HCT116 (cell line): ENCODE measurements at regions not wholly inside any gene's neighbourhood (a gene's known extent, or its start where the extent isn't known, plus 50 kb on each side); places are given as distances from the start of the nearest gene placed in this dataset.

Experiments used
- ATAC-seq: fragments of 200-7000 bp; cut with Tn5 transposase; 2 replicates; pipeline ENCODE4 v1.9.1; 2020; ENCODE audit warnings: mild to moderate bottlenecking, moderate library complexity
- BruUV-seq: library from RNA; stranded (reverse); fragments of 400-500 nt; replicated peaks from 2 replicates; lab custom pipeline; 2021; lab: Mats Ljungman, UMichigan
- CTCF ChIA-PET: fragments of 300-600 bp; sonication (Branson Sonifier 250); formaldehyde crosslinking; loops from one replicate; lab custom pipeline; 2021; ENCODE audit warnings: antibody characterized with exemption; lab: Charles Lee
- POLR2A ChIA-PET: fragments of 300-600, 350-600 bp; sonication (Branson Sonifier 250); formaldehyde crosslinking; loops from one replicate; lab custom pipeline; 2021; ENCODE audit warnings: antibody characterized with exemption; lab: Charles Lee
- RAD21 ChIA-PET, 2 experiments: fragments of 300-600 bp; sonication (Branson Sonifier 250); formaldehyde crosslinking; loops; one replicate each; lab custom pipeline; 2023; ENCODE audit warnings: low total read pairs in 2 of 2; ENCODE audit not compliant: uncharacterized antibody in 2 of 2, unreplicated experiment in 2 of 2, low non-redundant PET in 1 of 2; lab: Charles Lee
- DNase-seq: peaks from one replicate; pipeline ENCODE4 v3.0.0-alpha.2; 2010; ENCODE audit warnings: low read depth, low spot score
- H2AFZ ChIP-seq: fragments of 200-600 bp; shearing (Covaris generic), sonication (generic); 2 replicates; pipeline ENCODE4 v1.6.1; 2017; ENCODE audit warnings: low read depth, mixed run types, mixed read lengths, antibody characterized with exemption, low read length; ENCODE audit not compliant: poor library complexity, severe bottlenecking
- H3K27ac ChIP-seq: 2 replicates; pipeline ENCODE4 v1.5.1; 2012; ENCODE audit warnings: low read depth, low read length
- H3K27me3 ChIP-seq: fragments of 200-600 bp; sonication (generic); 2 replicates; pipeline ENCODE4 v1.6.1; 2016; ENCODE audit warnings: mixed run types, low read length, mixed read lengths; ENCODE audit not compliant: insufficient read depth
- H3K36me3 ChIP-seq, 2 experiments: fragments of 200-500 bp in 1 of 2; fragments of 200-600 bp in 1 of 2; sonication (Bioruptor generic) in 1 of 2; sonication (generic) in 1 of 2; 2 replicates each; pipeline versions ENCODE4 v1.5.1 to v1.6.1; 2014 to 2016; ENCODE audit warnings: low read length in 2 of 2, inconsistent platforms in 1 of 2, mixed read lengths in 1 of 2, mixed run types in 1 of 2; ENCODE audit not compliant: insufficient read depth in 2 of 2, control insufficient read depth in 1 of 2
- H3K4me1 ChIP-seq, 2 experiments: fragments of 200-600 bp in 1 of 2; sonication (generic) in 1 of 2; 2 replicates each; pipeline versions ENCODE4 v1.5.1 to v1.6.1; 2012 to 2017; ENCODE audit warnings: low read length in 2 of 2, inconsistent platforms in 1 of 2, mild to moderate bottlenecking in 1 of 2, mixed read lengths in 1 of 2, mixed run types in 1 of 2, moderate library complexity in 1 of 2; ENCODE audit not compliant: insufficient read depth in 2 of 2, control insufficient read depth in 1 of 2
- H3K4me2 ChIP-seq: fragments of 200-600 bp; sonication (generic); 2 replicates; pipeline ENCODE4 v1.6.1; 2017; ENCODE audit warnings: mixed run types, low read length, mixed read lengths
- H3K4me3 ChIP-seq, 2 experiments: fragments of 200-600 bp in 1 of 2; sonication (generic) in 1 of 2; replicated peaks in 1 of 2; 2 replicates each; pipeline ENCODE4 v1.5.1; 2011 to 2016; ENCODE audit warnings: low read length in 2 of 2, control low read depth in 1 of 2, low read depth in 1 of 2, mild to moderate bottlenecking in 1 of 2, mixed read lengths in 1 of 2, mixed run types in 1 of 2
- H3K79me2 ChIP-seq: fragments of 200-600 bp; sonication (generic); 2 replicates; pipeline ENCODE4 v1.6.1; 2017; ENCODE audit warnings: mild to moderate bottlenecking, mixed run types, low read length, moderate library complexity, mixed read lengths; ENCODE audit not compliant: insufficient read depth
- H3K9ac ChIP-seq: fragments of 200-600 bp; sonication (generic); 2 replicates; pipeline ENCODE4 v1.6.1; 2016; ENCODE audit warnings: low read length, mixed read lengths
- H3K9me2 ChIP-seq: fragments of 200-600 bp; sonication (generic), shearing (Covaris generic); 2 replicates; pipeline ENCODE4 v1.6.1; 2017; ENCODE audit warnings: mixed run types, mild to moderate bottlenecking, moderate library complexity; ENCODE audit not compliant: insufficient read depth
- H3K9me3 ChIP-seq, 2 experiments: fragments of 200-500 bp in 1 of 2; fragments of 200-600 bp in 1 of 2; sonication (Bioruptor generic) in 1 of 2; sonication (generic) in 1 of 2; 2 replicates each; pipeline ENCODE4 v1.6.1; 2014 to 2017; ENCODE audit warnings: low read length in 2 of 2, mixed read lengths in 2 of 2, inconsistent platforms in 1 of 2, low read depth in 1 of 2, mild to moderate bottlenecking in 1 of 2, mixed run types in 1 of 2, moderate library complexity in 1 of 2; ENCODE audit not compliant: control insufficient read depth in 1 of 2, insufficient read depth in 1 of 2
- H4K20me1 ChIP-seq: fragments of 200-600 bp; sonication (generic), shearing (Covaris generic); 2 replicates; pipeline ENCODE4 v1.6.1; 2017; ENCODE audit warnings: mixed run types, mild to moderate bottlenecking, moderate library complexity; ENCODE audit not compliant: insufficient read depth
- CEBPB ChIP-seq: IDR thresholded peaks from 2 replicates; pipeline ENCODE4 v1.6.1; 2012; ENCODE audit warnings: low read depth
- EGR1 ChIP-seq: IDR thresholded peaks from 2 replicates; pipeline ENCODE4 v1.6.1; 2012; ENCODE audit warnings: low read depth
- EZH2 ChIP-seq: fragments of 200-600 bp; sonication (generic); IDR thresholded peaks from 2 replicates; pipeline ENCODE4 v1.6.1; 2017; ENCODE audit warnings: antibody characterized with exemption, mixed run types
- EZH2phosphoT487 ChIP-seq: fragments of 200-600 bp; IDR thresholded peaks from 2 replicates; pipeline ENCODE4 v1.6.1; 2018; ENCODE audit warnings: antibody characterized with exemption, borderline replicate concordance
- FOSL1 ChIP-seq: IDR thresholded peaks from 2 replicates; pipeline ENCODE4 v1.6.1; 2012; ENCODE audit warnings: low read depth
- POLR2AphosphoS5 ChIP-seq: IDR thresholded peaks from 2 replicates; pipeline ENCODE4 v1.6.1; 2011; ENCODE audit warnings: mild to moderate bottlenecking, low read depth, low read length, moderate library complexity
- RAD21 ChIP-seq: IDR thresholded peaks from 2 replicates; pipeline ENCODE4 v1.6.1; 2012; ENCODE audit warnings: low read depth, mild to moderate bottlenecking
- SIN3A ChIP-seq: IDR thresholded peaks from 2 replicates; pipeline ENCODE4 v1.6.1; 2012; ENCODE audit warnings: low read depth
- SP1 ChIP-seq: IDR thresholded peaks from 2 replicates; pipeline ENCODE4 v1.6.1; 2012; ENCODE audit warnings: low read depth
- YY1 ChIP-seq: IDR thresholded peaks from 2 replicates; pipeline ENCODE4 v1.6.1; 2011; ENCODE audit warnings: low read length, low read depth, moderate library complexity, mild to moderate bottlenecking; ENCODE audit not compliant: insufficient replicate concordance; ENCODE audit errors: extremely low read depth
- intact Hi-C: fragments of 100-400 bp; cut with micrococcal nuclease; formaldehyde crosslinking; loops from 2 replicates; pipeline ENCODE4 v1.10.0; 2022
- TF ChIP-seq, protein P1 (sequence below): IDR thresholded peaks from 2 replicates; pipeline ENCODE4 v1.6.1; 2012; ENCODE audit warnings: low read depth
- TF ChIP-seq, protein P2 (sequence below): IDR thresholded peaks from 2 replicates; pipeline ENCODE4 v1.6.1; 2012

DNA sequence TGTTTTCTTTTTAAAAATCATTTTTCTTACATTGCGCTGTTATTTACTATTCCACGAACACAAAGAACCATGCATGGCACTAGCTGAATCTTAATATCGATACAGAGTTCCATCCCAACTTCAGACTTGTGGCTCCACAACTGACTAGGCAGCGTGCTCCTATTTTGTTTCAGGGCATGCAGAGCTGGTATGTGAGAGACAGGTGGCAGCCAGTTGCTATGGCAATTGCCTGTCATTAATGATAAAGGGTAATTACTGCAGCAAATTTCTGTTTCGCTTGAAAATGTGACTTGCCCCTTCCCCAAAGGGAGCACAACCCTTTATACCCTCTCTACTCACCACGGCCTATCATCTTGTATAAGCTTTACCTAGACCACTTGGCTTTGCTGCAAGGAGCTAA lies 113.1 kb upstream of the G2E3 start:
- ATAC-seq (no peak), DNase-seq (no peak)
- no TSS peak for BruUV-seq
- intact Hi-C loops: no loop called here
- ChIA-PET CTCF (interaction anchor here (0.5 kb wide), 1 partner anchor 913 kb away, joined by 3 read pairs; no protein-coding TSS in a partner anchor), POLR2A (no interaction called here), RAD21 (no interaction called here)
- no peaks in the 10 kb centered on the region for H4K20me1 ChIP-seq
- no peak overlapping the region for H3K4me2 ChIP-seq
- no peak overlapping the region for H3K27ac ChIP-seq
- H3K4me1 ChIP-seq: no peaks in the 10 kb centered on the region
- H3K36me3 ChIP-seq: no peaks in the 10 kb centered on the region
- no peaks in the 10 kb centered on the region for H3K9me2 ChIP-seq
- no peak overlapping the region for H3K4me3 ChIP-seq
- no peak overlapping the region for H2AFZ ChIP-seq
- H3K9me3 ChIP-seq: no peaks in the 10 kb centered on the region
- no peak overlapping the region for H3K9ac ChIP-seq
- peaks cover 41% of the 10 kb centered on the region for H3K27me3 ChIP-seq
- no peaks in the 10 kb centered on the region for H3K79me2 ChIP-seq
- TF ChIP-seq CEBPB (no peak), SIN3A (no peak)

- Histone ChIP-seq H3K27me3 (peaks cover 28% of the 10 kb centered on the region; the same call in 1 of the 2 replicates), H3K4me2 (no peak overlapping the region), H3K4me3 (no peak overlapping the region), H3K9me3 (no peaks in the 10 kb centered on the region), H3K79me2 (no peaks in the 10 kb centered on the region), H2AFZ (no peak overlapping the region), H3K9me2 (no peaks in the 10 kb centered on the region), H3K4me1 (no peaks in the 10 kb centered on the region), H4K20me1 (no peaks in the 10 kb centered on the region), H3K27ac (no peak overlapping the region), H3K36me3 (no peaks in the 10 kb centered on the region), H3K9ac (no peak overlapping the region)
- DNase-seq: no peak
- ATAC-seq: no peak
- ChIA-PET RAD21 (no interaction called here), CTCF (no interaction called here), POLR2A (no interaction called here)
- TF ChIP-seq POLR2AphosphoS5 (no peak), SP1 (no peak), EGR1 (no peak), EZH2phosphoT487 (no peak), YY1 (no peak), RAD21 (no peak), EZH2 (no peak), FOSL1 (no peak), SIN3A (no peak)
- TF ChIP-seq, protein P1, sequence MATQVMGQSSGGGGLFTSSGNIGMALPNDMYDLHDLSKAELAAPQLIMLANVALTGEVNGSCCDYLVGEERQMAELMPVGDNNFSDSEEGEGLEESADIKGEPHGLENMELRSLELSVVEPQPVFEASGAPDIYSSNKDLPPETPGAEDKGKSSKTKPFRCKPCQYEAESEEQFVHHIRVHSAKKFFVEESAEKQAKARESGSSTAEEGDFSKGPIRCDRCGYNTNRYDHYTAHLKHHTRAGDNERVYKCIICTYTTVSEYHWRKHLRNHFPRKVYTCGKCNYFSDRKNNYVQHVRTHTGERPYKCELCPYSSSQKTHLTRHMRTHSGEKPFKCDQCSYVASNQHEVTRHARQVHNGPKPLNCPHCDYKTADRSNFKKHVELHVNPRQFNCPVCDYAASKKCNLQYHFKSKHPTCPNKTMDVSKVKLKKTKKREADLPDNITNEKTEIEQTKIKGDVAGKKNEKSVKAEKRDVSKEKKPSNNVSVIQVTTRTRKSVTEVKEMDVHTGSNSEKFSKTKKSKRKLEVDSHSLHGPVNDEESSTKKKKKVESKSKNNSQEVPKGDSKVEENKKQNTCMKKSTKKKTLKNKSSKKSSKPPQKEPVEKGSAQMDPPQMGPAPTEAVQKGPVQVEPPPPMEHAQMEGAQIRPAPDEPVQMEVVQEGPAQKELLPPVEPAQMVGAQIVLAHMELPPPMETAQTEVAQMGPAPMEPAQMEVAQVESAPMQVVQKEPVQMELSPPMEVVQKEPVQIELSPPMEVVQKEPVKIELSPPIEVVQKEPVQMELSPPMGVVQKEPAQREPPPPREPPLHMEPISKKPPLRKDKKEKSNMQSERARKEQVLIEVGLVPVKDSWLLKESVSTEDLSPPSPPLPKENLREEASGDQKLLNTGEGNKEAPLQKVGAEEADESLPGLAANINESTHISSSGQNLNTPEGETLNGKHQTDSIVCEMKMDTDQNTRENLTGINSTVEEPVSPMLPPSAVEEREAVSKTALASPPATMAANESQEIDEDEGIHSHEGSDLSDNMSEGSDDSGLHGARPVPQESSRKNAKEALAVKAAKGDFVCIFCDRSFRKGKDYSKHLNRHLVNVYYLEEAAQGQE: no peak
- TF ChIP-seq, protein P2, sequence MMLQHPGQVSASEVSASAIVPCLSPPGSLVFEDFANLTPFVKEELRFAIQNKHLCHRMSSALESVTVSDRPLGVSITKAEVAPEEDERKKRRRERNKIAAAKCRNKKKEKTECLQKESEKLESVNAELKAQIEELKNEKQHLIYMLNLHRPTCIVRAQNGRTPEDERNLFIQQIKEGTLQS: no peak
- no TSS peak for BruUV-seq
- intact Hi-C loops: no loop called here
Observed at GRCh38 chr14:30450631-30451545, 108.1 kb upstream of the G2E3 start.
